Prostate gland (tissue), 2 donors: ENCODE measurements at regions not wholly inside any gene's neighbourhood (a gene's known extent, or its start where the extent isn't known, plus 50 kb on each side); places are given as distances from the start of the nearest gene placed in this dataset.

Source experiments
- POLR2A ChIP-seq: fragments of 450-650 bp; IDR thresholded peaks from one replicate; pipeline ENCODE4 v1.6.1; 2016; ENCODE audit warnings: antibody characterized with exemption, mild to moderate bottlenecking
- TF ChIP-seq, protein P1 (sequence below), 4 experiments: fragments of 200-600 bp in 2 of 4; fragments of 450-650 bp in 2 of 4; sonication (generic) in 2 of 4; IDR thresholded peaks; 1 replicate in 3 of 4; 2 replicates in 1 of 4; pipeline ENCODE4 v1.5.1; 2016 to 2019; ENCODE audit warnings: antibody characterized with exemption in 4 of 4, mild to moderate bottlenecking in 2 of 4, moderate library complexity in 2 of 4

DNA sequence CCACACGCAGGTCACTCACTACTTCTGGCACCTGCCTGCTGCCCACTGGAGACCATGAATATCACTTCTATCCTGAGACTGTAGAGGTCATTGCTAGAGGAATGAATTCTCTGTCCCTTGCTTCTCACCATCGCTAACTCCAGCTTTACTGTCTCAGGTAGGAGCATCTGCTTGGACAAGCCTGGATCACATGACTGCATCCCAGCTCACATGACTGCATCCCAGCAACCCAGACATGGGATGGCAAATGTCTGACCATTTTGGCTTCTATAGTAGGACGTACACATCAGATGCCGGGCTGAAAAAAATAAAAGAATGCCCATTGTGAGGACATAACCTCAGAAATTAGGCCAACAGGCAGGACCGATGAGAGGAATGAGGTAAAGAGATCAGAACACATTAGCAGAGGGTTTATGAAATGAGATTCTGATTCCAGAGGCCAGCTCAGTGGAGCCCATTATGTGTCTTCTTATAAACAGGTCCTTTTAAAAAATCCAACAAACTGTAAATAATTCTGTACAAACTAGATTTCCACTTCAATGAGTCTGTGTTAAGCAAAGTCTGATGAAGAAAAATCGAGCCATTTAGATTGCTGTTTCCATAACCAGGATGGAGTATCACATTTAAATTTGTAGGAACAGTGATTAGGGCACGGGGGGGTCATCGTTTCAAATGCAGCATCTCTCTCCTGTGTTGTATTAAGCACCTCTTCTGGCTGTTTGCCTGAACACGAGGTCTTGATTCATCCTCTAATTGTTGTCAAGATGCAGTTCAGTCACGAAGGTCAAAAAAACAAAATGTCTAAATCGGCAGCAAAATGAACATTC lies 126.7 kb downstream of the MTHFS start:
- TF ChIP-seq, protein P1, sequence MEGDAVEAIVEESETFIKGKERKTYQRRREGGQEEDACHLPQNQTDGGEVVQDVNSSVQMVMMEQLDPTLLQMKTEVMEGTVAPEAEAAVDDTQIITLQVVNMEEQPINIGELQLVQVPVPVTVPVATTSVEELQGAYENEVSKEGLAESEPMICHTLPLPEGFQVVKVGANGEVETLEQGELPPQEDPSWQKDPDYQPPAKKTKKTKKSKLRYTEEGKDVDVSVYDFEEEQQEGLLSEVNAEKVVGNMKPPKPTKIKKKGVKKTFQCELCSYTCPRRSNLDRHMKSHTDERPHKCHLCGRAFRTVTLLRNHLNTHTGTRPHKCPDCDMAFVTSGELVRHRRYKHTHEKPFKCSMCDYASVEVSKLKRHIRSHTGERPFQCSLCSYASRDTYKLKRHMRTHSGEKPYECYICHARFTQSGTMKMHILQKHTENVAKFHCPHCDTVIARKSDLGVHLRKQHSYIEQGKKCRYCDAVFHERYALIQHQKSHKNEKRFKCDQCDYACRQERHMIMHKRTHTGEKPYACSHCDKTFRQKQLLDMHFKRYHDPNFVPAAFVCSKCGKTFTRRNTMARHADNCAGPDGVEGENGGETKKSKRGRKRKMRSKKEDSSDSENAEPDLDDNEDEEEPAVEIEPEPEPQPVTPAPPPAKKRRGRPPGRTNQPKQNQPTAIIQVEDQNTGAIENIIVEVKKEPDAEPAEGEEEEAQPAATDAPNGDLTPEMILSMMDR (IDR thresholded peaks at IDR 0.05), result no peak
- no peak for TF ChIP-seq POLR2A
